Hepatocyte (in vitro differentiated cells): ENCODE measurements at regions not wholly inside any gene's neighbourhood (a gene's known extent, or its start where the extent isn't known, plus 50 kb on each side); places are given as distances from the start of the nearest gene placed in this dataset.

Source experiments
- DNase-seq: peaks from one replicate; pipeline ENCODE4 v3.0.0-alpha.2; 2016; ENCODE audit warnings: low spot score
- H2AFZ ChIP-seq: fragments of 200-600 bp; sonication (generic); 2 replicates; pipeline ENCODE4 v1.6.0; 2016; ENCODE audit warnings: antibody characterized with exemption, mild to moderate bottlenecking
- H3K27ac ChIP-seq: fragments of 200-600 bp; sonication (generic); 2 replicates; pipeline ENCODE4 v1.5.1; 2016; ENCODE audit warnings: mild to moderate bottlenecking
- H3K27me3 ChIP-seq: fragments of 200-600 bp; sonication (generic); 2 replicates; pipeline ENCODE4 v1.6.1; 2016
- H3K36me3 ChIP-seq: fragments of 200-600 bp; sonication (generic); replicated peaks from 2 replicates; pipeline ENCODE4 v1.5.1; 2016; ENCODE audit warnings: low read depth; ENCODE audit not compliant: insufficient read depth
- H3K4me1 ChIP-seq: fragments of 200-600 bp; sonication (generic); 2 replicates; pipeline ENCODE4 v1.5.1; 2016; ENCODE audit warnings: mild to moderate bottlenecking, moderate library complexity; ENCODE audit not compliant: insufficient read depth
- H3K4me2 ChIP-seq: fragments of 200-600 bp; sonication (generic); 2 replicates; pipeline ENCODE4 v1.6.0; 2016
- H3K4me3 ChIP-seq: fragments of 200-600 bp; sonication (generic); 2 replicates; pipeline ENCODE4 v1.5.1; 2016; ENCODE audit warnings: mild to moderate bottlenecking
- H3K79me2 ChIP-seq: fragments of 200-600 bp; sonication (generic); 2 replicates; pipeline ENCODE4 v1.6.0; 2017; ENCODE audit warnings: mild to moderate bottlenecking
- H3K9me2 ChIP-seq: fragments of 200-600 bp; sonication (generic); replicated peaks from 2 replicates; pipeline ENCODE4 v1.6.0; 2017; ENCODE audit warnings: mild to moderate bottlenecking; ENCODE audit not compliant: insufficient read depth
- H3K9me3 ChIP-seq: fragments of 200-600 bp; sonication (generic); 2 replicates; pipeline ENCODE4 v1.5.1; 2016; ENCODE audit warnings: low read depth, mild to moderate bottlenecking
- H4K20me1 ChIP-seq: fragments of 200-600 bp; sonication (generic); 2 replicates; pipeline ENCODE4 v1.6.0; 2016; ENCODE audit warnings: mild to moderate bottlenecking; ENCODE audit not compliant: insufficient read depth, poor library complexity, severe bottlenecking
- CTCF ChIP-seq: fragments of 200-600 bp; sonication (generic); IDR thresholded peaks from 2 replicates; pipeline ENCODE4 v1.5.1; 2016; ENCODE audit warnings: antibody characterized with exemption, mild to moderate bottlenecking; ENCODE audit not compliant: poor library complexity
- EZH2 ChIP-seq: fragments of 200-600 bp; sonication (generic); IDR thresholded peaks from 2 replicates; pipeline ENCODE4 v1.6.1; 2016; ENCODE audit warnings: antibody characterized with exemption, mild to moderate bottlenecking, borderline replicate concordance
- EZH2phosphoT487 ChIP-seq: fragments of 200-600 bp; sonication (generic); IDR thresholded peaks from one replicate; pipeline ENCODE4 v1.6.1; 2018; ENCODE audit warnings: antibody characterized with exemption, mild to moderate bottlenecking, low read depth, moderate library complexity; ENCODE audit not compliant: unreplicated experiment, severe bottlenecking
- WGBS: methylation state at CpG from one replicate; pipeline ENCODE4 v1.1.6; 2016; ENCODE audit warnings: low lambda C conversion rate; ENCODE audit errors: missing lambda C conversion rate; 5-methylcytosine and 5-hydroxymethylcytosine counted together

GRCh38 chr13:33583398-33583797 is 234.6 kb upstream of the RFC3 start:
- no peak overlapping the region for H2AFZ ChIP-seq
- no peaks in the 10 kb centered on the region for H3K36me3 ChIP-seq
- no peaks in the 10 kb centered on the region for H4K20me1 ChIP-seq
- H3K9me3 ChIP-seq = no peaks in the 10 kb centered on the region
- no peaks in the 10 kb centered on the region for H3K27me3 ChIP-seq
- no peak overlapping the region for H3K4me3 ChIP-seq
- no peaks in the 10 kb centered on the region for H3K79me2 ChIP-seq
- WGBS = 81% methylated on average over 2 of the region's 2 CpGs
- H3K9me2 ChIP-seq = no peaks in the 10 kb centered on the region
- no peak overlapping the region for H3K27ac ChIP-seq
- H3K4me2 ChIP-seq = no peak overlapping the region
- TF ChIP-seq CTCF (no peak), EZH2 (no peak), EZH2phosphoT487 (no peak)
- no peaks in the 10 kb centered on the region for H3K4me1 ChIP-seq
- DNase-seq = no peak

- Histone ChIP-seq H3K4me1 (no peaks in the 10 kb centered on the region), H3K9me3 (no peaks in the 10 kb centered on the region), H3K27me3 (no peaks in the 10 kb centered on the region), H3K9me2 (no peaks in the 10 kb centered on the region), H3K4me3 (no peak overlapping the region), H3K4me2 (no peak overlapping the region), H3K36me3 (no peaks in the 10 kb centered on the region), H3K27ac (no peak overlapping the region), H3K79me2 (no peaks in the 10 kb centered on the region), H2AFZ (no peak overlapping the region), H4K20me1 (no peaks in the 10 kb centered on the region)
- TF ChIP-seq EZH2 = no peak
- TF ChIP-seq EZH2phosphoT487 = no peak
- TF ChIP-seq CTCF = no peak
- WGBS = 80% methylated on average over 6 of the region's 6 CpGs
- no peak for DNase-seq
Observed at GRCh38 chr13:33590936-33591335, 227.0 kb upstream of the RFC3 start.

- no peaks in the 10 kb centered on the region for H3K36me3 ChIP-seq
- H3K9me3 ChIP-seq = no peaks in the 10 kb centered on the region
- peak; percentile 54 for DNase-seq
- no peaks in the 10 kb centered on the region for H3K9me2 ChIP-seq
- TF ChIP-seq EZH2phosphoT487 = no peak
- no peak for TF ChIP-seq EZH2
- peak; percentile 47 for TF ChIP-seq CTCF
- no peak overlapping the region for H2AFZ ChIP-seq
- H4K20me1 ChIP-seq = no peaks in the 10 kb centered on the region
- H3K79me2 ChIP-seq = no peaks in the 10 kb centered on the region
- WGBS = 28% methylated on average over 7 of the region's 7 CpGs
- H3K4me1 ChIP-seq = no peaks in the 10 kb centered on the region
- H3K4me2 ChIP-seq = no peak overlapping the region
- H3K27me3 ChIP-seq = no peaks in the 10 kb centered on the region
- H3K27ac ChIP-seq = no peak overlapping the region
- H3K4me3 ChIP-seq = no peak overlapping the region
Observed at GRCh38 chr13:33606692-33607091, 211.3 kb upstream of the RFC3 start.

- no peak for DNase-seq
- no peak overlapping the region for H3K4me3 ChIP-seq
- no peaks in the 10 kb centered on the region for H4K20me1 ChIP-seq
- H3K27me3 ChIP-seq = no peaks in the 10 kb centered on the region
- no peaks in the 10 kb centered on the region for H3K9me2 ChIP-seq
- no peak overlapping the region for H2AFZ ChIP-seq
- no peaks in the 10 kb centered on the region for H3K79me2 ChIP-seq
- 92% methylated on average over 27 of the region's 27 CpGs for WGBS
- H3K4me2 ChIP-seq = no peak overlapping the region
- H3K36me3 ChIP-seq = no peaks in the 10 kb centered on the region
- H3K9me3 ChIP-seq = no peaks in the 10 kb centered on the region
- TF ChIP-seq EZH2phosphoT487 = no peak
- no peak for TF ChIP-seq CTCF
- TF ChIP-seq EZH2 = no peak
- H3K27ac ChIP-seq = no peak overlapping the region
- no peaks in the 10 kb centered on the region for H3K4me1 ChIP-seq
Observed at GRCh38 chr13:33610438-33611120, 207.4 kb upstream of the RFC3 start.
